ENCODE measurements at regions not wholly inside any gene's neighbourhood (a gene's known extent, or its start where the extent isn't known, plus 50 kb on each side); places are given as distances from the start of the nearest gene placed in this dataset.
"Not testable (repeated sequence)": the region's sequence is repeated elsewhere in the genome, so short reads cannot be mapped to it uniquely, and the experiment has no call there.

DNA sequence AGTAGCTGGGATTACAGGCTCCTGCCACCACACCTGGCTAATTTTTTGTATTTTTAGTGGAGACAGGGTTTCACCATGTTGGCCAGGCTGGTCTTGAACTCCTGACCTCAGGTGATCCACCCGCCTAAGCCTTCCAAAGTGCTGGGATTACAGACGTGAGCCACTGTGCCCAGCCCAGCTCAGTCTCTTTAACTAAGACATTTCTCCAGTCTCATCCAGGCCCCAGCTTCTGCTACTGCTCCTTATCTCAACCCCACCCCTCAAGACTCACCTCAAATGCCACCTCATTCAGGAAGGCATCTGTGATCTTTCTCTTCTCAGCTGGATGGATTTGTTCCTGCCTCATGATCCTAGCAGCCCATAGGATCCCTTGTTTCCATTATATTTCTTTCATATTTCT, 85.9 kb upstream of the GRAMD1B start:
- TF ChIP-seq, protein P1, sequence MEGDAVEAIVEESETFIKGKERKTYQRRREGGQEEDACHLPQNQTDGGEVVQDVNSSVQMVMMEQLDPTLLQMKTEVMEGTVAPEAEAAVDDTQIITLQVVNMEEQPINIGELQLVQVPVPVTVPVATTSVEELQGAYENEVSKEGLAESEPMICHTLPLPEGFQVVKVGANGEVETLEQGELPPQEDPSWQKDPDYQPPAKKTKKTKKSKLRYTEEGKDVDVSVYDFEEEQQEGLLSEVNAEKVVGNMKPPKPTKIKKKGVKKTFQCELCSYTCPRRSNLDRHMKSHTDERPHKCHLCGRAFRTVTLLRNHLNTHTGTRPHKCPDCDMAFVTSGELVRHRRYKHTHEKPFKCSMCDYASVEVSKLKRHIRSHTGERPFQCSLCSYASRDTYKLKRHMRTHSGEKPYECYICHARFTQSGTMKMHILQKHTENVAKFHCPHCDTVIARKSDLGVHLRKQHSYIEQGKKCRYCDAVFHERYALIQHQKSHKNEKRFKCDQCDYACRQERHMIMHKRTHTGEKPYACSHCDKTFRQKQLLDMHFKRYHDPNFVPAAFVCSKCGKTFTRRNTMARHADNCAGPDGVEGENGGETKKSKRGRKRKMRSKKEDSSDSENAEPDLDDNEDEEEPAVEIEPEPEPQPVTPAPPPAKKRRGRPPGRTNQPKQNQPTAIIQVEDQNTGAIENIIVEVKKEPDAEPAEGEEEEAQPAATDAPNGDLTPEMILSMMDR (CRISPR knock-in tag; IDR thresholded peaks at IDR 0.05): not testable (repeated sequence)
- not testable (repeated sequence) for TF ChIP-seq ZKSCAN8, ZNF558, MEIS1 (CRISPR knock-in tag; IDR thresholded peaks at IDR 0.05; ENCODE audit: borderline replicate concordance)

Measured in HepG2 (cell line).